Gastroesophageal sphincter (tissue), 3 donors: ENCODE measurements at regions not wholly inside any gene's neighbourhood (a gene's known extent, or its start where the extent isn't known, plus 50 kb on each side); places are given as distances from the start of the nearest gene placed in this dataset.

ENCODE experiments used
- EP300 ChIP-seq: sonication (generic); formaldehyde crosslinking; IDR thresholded peaks from one replicate; pipeline ENCODE4 v1.6.1; 2017; ENCODE audit warnings: antibody characterized with exemption, mild to moderate bottlenecking
- POLR2A ChIP-seq, 2 donors: fragments of 450-650 bp; IDR thresholded peaks; one replicate each; pipeline ENCODE4 v1.6.1; 2017; ENCODE audit warnings: antibody characterized with exemption in 2 of 2, mild to moderate bottlenecking in 2 of 2, moderate library complexity in 1 of 2
- POLR2AphosphoS5 ChIP-seq: sonication (generic); formaldehyde crosslinking; IDR thresholded peaks from one replicate; pipeline ENCODE4 v1.6.1; 2017; ENCODE audit warnings: antibody characterized with exemption
- TF ChIP-seq, protein P1 (sequence below), 4 experiments: fragments of 200-600 bp in 2 of 4; fragments of 450-650 bp in 2 of 4; sonication (generic) in 1 of 4; IDR thresholded peaks; one replicate each; pipeline ENCODE4 v1.5.1; 2017 to 2019; ENCODE audit warnings: antibody characterized with exemption in 4 of 4, mild to moderate bottlenecking in 2 of 4, moderate library complexity in 2 of 4

DNA sequence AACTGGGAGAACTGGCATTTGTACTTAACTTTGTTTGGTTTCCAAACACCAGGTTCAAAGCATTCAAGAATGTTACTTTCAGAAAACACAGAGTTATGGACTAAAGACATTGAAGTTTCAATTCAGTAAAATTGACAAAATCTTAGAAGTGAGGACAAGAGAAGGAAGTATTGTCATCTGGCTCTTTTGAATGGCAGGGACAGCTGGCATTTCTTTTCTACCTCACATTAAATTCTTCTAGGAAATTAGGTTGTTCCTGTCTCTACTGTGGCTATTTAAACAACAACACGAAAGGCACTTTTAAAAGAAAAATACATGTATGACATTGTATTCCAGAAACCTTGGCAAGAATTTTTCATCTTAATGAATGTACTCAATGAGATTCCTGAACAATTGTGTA lies 600.0 kb upstream of the CA10 start:
- TF ChIP-seq, protein P1, sequence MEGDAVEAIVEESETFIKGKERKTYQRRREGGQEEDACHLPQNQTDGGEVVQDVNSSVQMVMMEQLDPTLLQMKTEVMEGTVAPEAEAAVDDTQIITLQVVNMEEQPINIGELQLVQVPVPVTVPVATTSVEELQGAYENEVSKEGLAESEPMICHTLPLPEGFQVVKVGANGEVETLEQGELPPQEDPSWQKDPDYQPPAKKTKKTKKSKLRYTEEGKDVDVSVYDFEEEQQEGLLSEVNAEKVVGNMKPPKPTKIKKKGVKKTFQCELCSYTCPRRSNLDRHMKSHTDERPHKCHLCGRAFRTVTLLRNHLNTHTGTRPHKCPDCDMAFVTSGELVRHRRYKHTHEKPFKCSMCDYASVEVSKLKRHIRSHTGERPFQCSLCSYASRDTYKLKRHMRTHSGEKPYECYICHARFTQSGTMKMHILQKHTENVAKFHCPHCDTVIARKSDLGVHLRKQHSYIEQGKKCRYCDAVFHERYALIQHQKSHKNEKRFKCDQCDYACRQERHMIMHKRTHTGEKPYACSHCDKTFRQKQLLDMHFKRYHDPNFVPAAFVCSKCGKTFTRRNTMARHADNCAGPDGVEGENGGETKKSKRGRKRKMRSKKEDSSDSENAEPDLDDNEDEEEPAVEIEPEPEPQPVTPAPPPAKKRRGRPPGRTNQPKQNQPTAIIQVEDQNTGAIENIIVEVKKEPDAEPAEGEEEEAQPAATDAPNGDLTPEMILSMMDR (IDR thresholded peaks at IDR 0.05), result no peak
- TF ChIP-seq POLR2A (IDR thresholded peaks at IDR 0.05) (no peak), EP300 (no peak), POLR2AphosphoS5 (no peak)
